Thoracic aorta (tissue), 2 donors: ENCODE measurements at regions not wholly inside any gene's neighbourhood (a gene's known extent, or its start where the extent isn't known, plus 50 kb on each side); places are given as distances from the start of the nearest gene placed in this dataset.

Source experiments
- ATAC-seq: fragments of 150-250 bp; one replicate; pipeline ENCODE4 v1.8.0; 2017; ENCODE audit warnings: low read depth; ENCODE audit not compliant: insufficient number of reproducible peaks, low FRiP score
- DNase-seq: peaks from one replicate; pipeline ENCODE4 v3.0.0-alpha.2; 2020; ENCODE audit warnings: low spot score
- H3K27ac ChIP-seq, 2 donors: fragments of 200-600 bp; sonication (generic); 1 replicate in 1 of 2; 2 replicates in 1 of 2; pipeline ENCODE4 v1.5.1; 2016; ENCODE audit warnings: mild to moderate bottlenecking in 2 of 2, moderate library complexity in 2 of 2
- H3K27me3 ChIP-seq: fragments of 200-600 bp; sonication (generic); replicated peaks from 2 replicates; pipeline ENCODE4 v1.6.0; 2016; ENCODE audit warnings: mild to moderate bottlenecking; ENCODE audit not compliant: insufficient read depth
- H3K36me3 ChIP-seq: fragments of 200-600 bp; sonication (generic); one replicate; pipeline ENCODE4 v1.5.1; 2016
- H3K4me1 ChIP-seq, 2 donors: fragments of 200-600 bp; sonication (generic); 1 replicate in 1 of 2; 2 replicates in 1 of 2; pipeline versions ENCODE4 v1.5.1 to v1.6.0; 2016; ENCODE audit warnings: low read depth in 2 of 2, mild to moderate bottlenecking in 1 of 2; ENCODE audit not compliant: control insufficient read depth in 1 of 2
- H3K4me3 ChIP-seq: fragments of 200-600 bp; sonication (generic); 2 replicates; pipeline ENCODE4 v1.5.1; 2016; ENCODE audit warnings: mild to moderate bottlenecking
- H3K9me3 ChIP-seq: fragments of 200-600 bp; sonication (generic); 2 replicates; pipeline ENCODE4 v1.5.1; 2016
- CTCF ChIP-seq: fragments of 200-600 bp; sonication (generic); IDR thresholded peaks from one replicate; pipeline ENCODE4 v1.5.1; 2019; ENCODE audit warnings: antibody characterized with exemption

DNA sequence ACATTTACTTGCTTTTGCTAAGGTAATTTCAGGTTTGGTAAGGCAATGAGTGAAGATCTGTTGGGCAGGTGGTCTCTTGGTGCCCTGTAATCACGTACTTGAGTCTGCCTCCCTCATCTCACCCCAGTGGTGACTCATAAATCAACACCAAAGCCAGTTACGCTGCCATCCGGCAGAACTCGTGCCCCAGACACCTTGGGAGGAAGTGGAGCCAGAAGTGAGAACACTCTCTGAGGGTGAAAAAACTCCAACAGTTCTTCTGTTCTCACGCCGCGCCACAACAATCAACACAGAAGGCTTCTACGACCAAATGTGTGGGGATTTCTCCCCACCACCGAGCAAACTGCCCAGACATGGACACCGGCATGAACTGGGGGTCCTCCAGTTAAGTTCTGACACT, 206.2 kb downstream of the ARL4C start:
- no peak overlapping the region for H3K4me3 ChIP-seq
- H3K9me3 ChIP-seq: no peaks in the 10 kb centered on the region
- no peaks in the 10 kb centered on the region for H3K36me3 ChIP-seq
- peak overlapping the region in 1 of 2 donors; percentile 37 for H3K27ac ChIP-seq
- ATAC-seq (no peak), DNase-seq (no peak)
- H3K27me3 ChIP-seq: no peaks in the 10 kb centered on the region
- no peak for TF ChIP-seq CTCF
- peaks cover 0 to 3% of the 10 kb centered on the region in 2 donors for H3K4me1 ChIP-seq

- Histone ChIP-seq H3K4me1 (peaks cover 0 to 3% of the 10 kb centered on the region in 2 donors), H3K36me3 (no peaks in the 10 kb centered on the region), H3K9me3 (no peaks in the 10 kb centered on the region), H3K4me3 (no peak overlapping the region), H3K27me3 (no peaks in the 10 kb centered on the region), H3K27ac (peak overlapping the region in 1 of 2 donors; percentile 37)
- TF ChIP-seq CTCF: no peak
- ATAC-seq (no peak), DNase-seq (no peak)
Observed at GRCh38 chr2:234289834-234290590, 206.9 kb downstream of the ARL4C start.

- no peaks in the 10 kb centered on the region for H3K27me3 ChIP-seq
- peaks cover 0 to 3% of the 10 kb centered on the region in 2 donors for H3K4me1 ChIP-seq
- peak; percentile 61 for TF ChIP-seq CTCF
- no peak overlapping the region for H3K27ac ChIP-seq
- ATAC-seq (no peak), DNase-seq (peak; percentile 17)
- no peaks in the 10 kb centered on the region for H3K36me3 ChIP-seq
- H3K4me3 ChIP-seq: no peak overlapping the region
- H3K9me3 ChIP-seq: no peaks in the 10 kb centered on the region
Observed at GRCh38 chr2:234288974-234289455, 207.9 kb downstream of the ARL4C start.

- no peak for ATAC-seq
- Histone ChIP-seq H3K36me3 (no peaks in the 10 kb centered on the region), H3K27ac (no peak overlapping the region), H3K27me3 (no peaks in the 10 kb centered on the region), H3K4me1 (peaks cover 0 to 3% of the 10 kb centered on the region in 2 donors), H3K9me3 (no peaks in the 10 kb centered on the region), H3K4me3 (no peak overlapping the region)
- no peak for DNase-seq
- TF ChIP-seq CTCF: no peak
Observed at GRCh38 chr2:234287650-234288049, 209.2 kb downstream of the ARL4C start.

DNA sequence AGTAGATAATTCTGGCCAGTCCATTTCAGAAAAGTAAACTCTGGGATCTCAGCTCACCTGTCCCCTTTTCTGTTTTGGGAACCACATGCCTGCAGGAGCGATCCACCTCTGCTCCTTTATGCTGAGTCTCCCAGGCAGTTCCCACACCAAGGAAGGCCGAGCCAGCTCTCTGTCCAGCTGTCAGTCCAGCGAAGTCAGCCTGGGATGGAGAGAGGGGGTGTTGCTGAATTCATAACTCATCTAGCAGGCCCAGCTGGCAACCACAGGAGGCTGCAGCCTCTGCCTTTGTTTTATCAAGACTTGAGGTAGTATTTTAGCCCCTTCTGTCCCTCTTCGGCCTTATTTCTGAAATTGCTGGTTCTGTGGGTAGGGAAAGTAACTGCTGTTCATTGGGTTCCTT, 209.9 kb downstream of the ARL4C start:
- H3K36me3 ChIP-seq: no peaks in the 10 kb centered on the region
- DNase-seq (no peak), ATAC-seq (no peak)
- H3K27ac ChIP-seq: no peak overlapping the region
- H3K9me3 ChIP-seq: no peaks in the 10 kb centered on the region
- H3K27me3 ChIP-seq: no peaks in the 10 kb centered on the region
- TF ChIP-seq CTCF: no peak
- no peak overlapping the region for H3K4me3 ChIP-seq
- H3K4me1 ChIP-seq: peaks cover 0 to 3% of the 10 kb centered on the region in 2 donors
